ENCODE measurements at regions not wholly inside any gene's neighbourhood (a gene's known extent, or its start where the extent isn't known, plus 50 kb on each side); places are given as distances from the start of the nearest gene placed in this dataset.

DNA sequence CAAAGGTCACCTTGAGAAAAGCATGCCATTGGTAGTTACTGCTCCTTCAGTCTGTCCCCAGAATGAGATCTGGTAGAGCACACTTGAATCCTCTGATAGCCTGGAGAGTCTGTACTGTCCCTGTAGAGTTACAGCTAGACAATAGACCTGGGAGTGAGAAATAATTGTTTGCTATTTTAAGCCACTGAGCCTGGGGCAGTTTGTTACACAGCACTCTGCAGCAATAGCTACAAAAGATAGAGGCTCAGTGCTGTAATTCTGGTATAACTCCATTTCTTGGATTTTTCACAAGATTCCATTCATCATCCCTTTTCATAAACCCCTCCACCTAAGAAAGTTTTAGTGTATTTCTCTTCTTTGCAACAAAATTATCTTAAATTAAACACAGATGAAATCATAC is 242.7 kb upstream of the ARRDC4 start:
- Histone ChIP-seq H2AFZ (ENCODE audit: control insufficient read depth, low read length) (no peak overlapping the region), H3K27me3 (ENCODE audit: control insufficient read depth, extremely low read depth, insufficient read depth, low read length) (no peaks in the 10 kb centered on the region), H3K4me1 (ENCODE audit: control insufficient read depth, extremely low read depth, insufficient read depth, low read length) (no peaks in the 10 kb centered on the region), H4K20me1 (ENCODE audit: control insufficient read depth, extremely low read depth, insufficient read depth, low read length) (no peaks in the 10 kb centered on the region), H3K79me2 (ENCODE audit: control insufficient read depth, insufficient read depth, low read length) (no peaks in the 10 kb centered on the region), H3K4me2 (ENCODE audit: control insufficient read depth, extremely low read depth, insufficient read depth, low read depth, low read length) (no peak overlapping the region), H3K9ac (ENCODE audit: control insufficient read depth, extremely low read depth, insufficient read depth, low read length) (no peak overlapping the region), H3K4me3 (ENCODE audit: control insufficient read depth in 2 of 3, extremely low read depth in 1 of 3, insufficient read depth in 2 of 3, low read depth in 1 of 3, low read length in 3 of 3) (no peak overlapping the region), H3K27ac (ENCODE audit: control insufficient read depth, insufficient read depth, low read length) (no peak overlapping the region), H3K9me1 (ENCODE audit: control insufficient read depth, extremely low read depth, insufficient read depth, low read length) (no peaks in the 10 kb centered on the region), H3K9me3 (ENCODE audit: control insufficient read depth, low read depth, low read length) (no peaks in the 10 kb centered on the region), H3K36me3 (ENCODE audit: control insufficient read depth in 2 of 2, extremely low read depth in 1 of 2, insufficient read depth in 2 of 2, low read length in 2 of 2) (no peaks in the 10 kb centered on the region)
- DNase-seq (ENCODE audit: low read depth, low spot score) (no peak), FAIRE-seq (no peak)
- TF ChIP-seq, protein P1, sequence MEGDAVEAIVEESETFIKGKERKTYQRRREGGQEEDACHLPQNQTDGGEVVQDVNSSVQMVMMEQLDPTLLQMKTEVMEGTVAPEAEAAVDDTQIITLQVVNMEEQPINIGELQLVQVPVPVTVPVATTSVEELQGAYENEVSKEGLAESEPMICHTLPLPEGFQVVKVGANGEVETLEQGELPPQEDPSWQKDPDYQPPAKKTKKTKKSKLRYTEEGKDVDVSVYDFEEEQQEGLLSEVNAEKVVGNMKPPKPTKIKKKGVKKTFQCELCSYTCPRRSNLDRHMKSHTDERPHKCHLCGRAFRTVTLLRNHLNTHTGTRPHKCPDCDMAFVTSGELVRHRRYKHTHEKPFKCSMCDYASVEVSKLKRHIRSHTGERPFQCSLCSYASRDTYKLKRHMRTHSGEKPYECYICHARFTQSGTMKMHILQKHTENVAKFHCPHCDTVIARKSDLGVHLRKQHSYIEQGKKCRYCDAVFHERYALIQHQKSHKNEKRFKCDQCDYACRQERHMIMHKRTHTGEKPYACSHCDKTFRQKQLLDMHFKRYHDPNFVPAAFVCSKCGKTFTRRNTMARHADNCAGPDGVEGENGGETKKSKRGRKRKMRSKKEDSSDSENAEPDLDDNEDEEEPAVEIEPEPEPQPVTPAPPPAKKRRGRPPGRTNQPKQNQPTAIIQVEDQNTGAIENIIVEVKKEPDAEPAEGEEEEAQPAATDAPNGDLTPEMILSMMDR (optimal IDR thresholded peaks at IDR 0.05 in 1 of 3, IDR thresholded peaks at IDR 0.05 in 1 of 3, conservative IDR thresholded peaks at IDR 0.05 in 1 of 3; ENCODE audit: extremely low read depth in 1 of 3, insufficient read depth in 2 of 3, low read length in 3 of 3), result no peak
- dilution Hi-C loops (cut with MboI; ENCODE audit: extremely low pct_ligation_motif_present, low sequenced_read_pairs), result no loop called here

DNA sequence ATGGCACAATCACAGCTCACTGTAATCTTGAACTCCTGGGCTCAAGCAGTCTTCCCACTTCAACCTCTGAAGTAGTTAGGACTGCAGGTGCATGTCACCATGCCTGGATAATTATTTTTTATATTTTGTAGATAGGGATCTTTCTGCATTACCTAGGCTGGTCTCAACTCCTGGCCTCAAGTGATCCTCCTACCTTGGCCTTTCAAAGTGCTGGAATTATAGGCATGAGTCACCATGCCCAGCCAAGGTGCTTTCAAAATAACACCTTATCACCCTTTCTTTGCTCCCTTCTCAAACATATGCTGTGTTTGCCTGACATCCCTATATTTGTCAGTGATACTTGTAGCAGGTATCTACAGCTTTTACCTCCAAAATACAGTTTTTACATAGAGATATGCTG is 242.0 kb upstream of the ARRDC4 start:
- no peak overlapping the region for H3K27ac ChIP-seq (ENCODE audit: control insufficient read depth, insufficient read depth, low read length)
- dilution Hi-C loops (cut with MboI; ENCODE audit: extremely low pct_ligation_motif_present, low sequenced_read_pairs), result no loop called here
- no peaks in the 10 kb centered on the region for H3K27me3 ChIP-seq (ENCODE audit: control insufficient read depth, extremely low read depth, insufficient read depth, low read length)
- no peak for FAIRE-seq
- H3K9me3 ChIP-seq (ENCODE audit: control insufficient read depth, low read depth, low read length), result no peaks in the 10 kb centered on the region
- H3K9me1 ChIP-seq (ENCODE audit: control insufficient read depth, extremely low read depth, insufficient read depth, low read length), result no peaks in the 10 kb centered on the region
- TF ChIP-seq EZH2 (IDR thresholded peaks at IDR 0.05; ENCODE audit: low read length), result no peak
- TF ChIP-seq, protein P1 (optimal IDR thresholded peaks at IDR 0.05 in 1 of 3, IDR thresholded peaks at IDR 0.05 in 1 of 3, conservative IDR thresholded peaks at IDR 0.05 in 1 of 3; ENCODE audit: extremely low read depth in 1 of 3, insufficient read depth in 2 of 3, low read length in 3 of 3), result no peak
- no peak overlapping the region for H3K4me2 ChIP-seq (ENCODE audit: control insufficient read depth, extremely low read depth, insufficient read depth, low read depth, low read length)
- no peak overlapping the region for H3K9ac ChIP-seq (ENCODE audit: control insufficient read depth, extremely low read depth, insufficient read depth, low read length)
- no peaks in the 10 kb centered on the region for H3K36me3 ChIP-seq (ENCODE audit: control insufficient read depth in 2 of 2, extremely low read depth in 1 of 2, insufficient read depth in 2 of 2, low read length in 2 of 2)
- H2AFZ ChIP-seq (ENCODE audit: control insufficient read depth, low read length), result no peak overlapping the region
- no peaks in the 10 kb centered on the region for H4K20me1 ChIP-seq (ENCODE audit: control insufficient read depth, extremely low read depth, insufficient read depth, low read length)
- no peak for DNase-seq (ENCODE audit: low read depth, low spot score)
- no peak overlapping the region for H3K4me3 ChIP-seq (ENCODE audit: control insufficient read depth in 2 of 3, extremely low read depth in 1 of 3, insufficient read depth in 2 of 3, low read depth in 1 of 3, low read length in 3 of 3)
- H3K79me2 ChIP-seq (ENCODE audit: control insufficient read depth, insufficient read depth, low read length), result no peaks in the 10 kb centered on the region
- no peaks in the 10 kb centered on the region for H3K4me1 ChIP-seq (ENCODE audit: control insufficient read depth, extremely low read depth, insufficient read depth, low read length)
